IMR-90 (cell line): ENCODE measurements at regions not wholly inside any gene's neighbourhood (a gene's known extent, or its start where the extent isn't known, plus 50 kb on each side); places are given as distances from the start of the nearest gene placed in this dataset.

ENCODE experiments used
- CEBPB ChIP-seq: IDR thresholded peaks from 2 replicates; pipeline ENCODE4 v1.6.1; 2012; ENCODE audit warnings: low read depth, low read length, improper control_type of control experiment
- CHD1 ChIP-seq: IDR thresholded peaks from 2 replicates; pipeline ENCODE4 v1.6.1; 2012; ENCODE audit warnings: low read depth, low read length, improper control_type of control experiment
- CTCF ChIP-seq: conservative IDR thresholded peaks from 2 replicates; pipeline ENCODE4 v1.5.1; 2012; ENCODE audit warnings: mild to moderate bottlenecking, low read depth, low read length, improper control_type of control experiment
- FOS ChIP-seq: fragments of 150-350 bp; IDR thresholded peaks from 2 replicates; pipeline ENCODE4 v1.6.1; 2016; ENCODE audit warnings: low read depth, low read length
- MAFK ChIP-seq: IDR thresholded peaks from 2 replicates; pipeline ENCODE4 v1.6.1; 2012; ENCODE audit warnings: low read depth, low read length, improper control_type of control experiment
- MXI1 ChIP-seq: IDR thresholded peaks from 2 replicates; pipeline ENCODE4 v1.6.1; 2012; ENCODE audit warnings: low read depth, mild to moderate bottlenecking, low read length, moderate library complexity, borderline replicate concordance
- POLR2A ChIP-seq: IDR thresholded peaks from 2 replicates; pipeline ENCODE4 v1.6.1; 2012; ENCODE audit warnings: mild to moderate bottlenecking, low read depth, low read length
- RCOR1 ChIP-seq: IDR thresholded peaks from 2 replicates; pipeline ENCODE4 v1.6.1; 2012; ENCODE audit warnings: mild to moderate bottlenecking, low read length, improper control_type of control experiment; ENCODE audit not compliant: insufficient replicate concordance
- RFX5 ChIP-seq: IDR thresholded peaks from 2 replicates; pipeline ENCODE4 v1.8.0; 2012; ENCODE audit warnings: low read depth, mild to moderate bottlenecking, low read length, moderate library complexity
- SMC3 ChIP-seq: fragments of 150-350 bp; IDR thresholded peaks from 2 replicates; pipeline ENCODE4 v1.6.1; 2016; ENCODE audit warnings: low read depth, mild to moderate bottlenecking, antibody characterized with exemption, low read length, moderate library complexity
- USF2 ChIP-seq: fragments of 150-350 bp; IDR thresholded peaks from 2 replicates; pipeline ENCODE4 v1.6.1; 2017; ENCODE audit warnings: mild to moderate bottlenecking, antibody characterized with exemption, low read length, low read depth

- TF ChIP-seq USF2 (no peak), CTCF (no peak), POLR2A (no peak), RCOR1 (no peak), CEBPB (no peak), FOS (no peak), MXI1 (no peak), CHD1 (no peak), RFX5 (no peak), MAFK (no peak), SMC3 (no peak)
Measured at GRCh38 chr1:29388170-29388569, 151.8 kb downstream of the PTPRU start.
